ENCODE measurements at regions not wholly inside any gene's neighbourhood (a gene's known extent, or its start where the extent isn't known, plus 50 kb on each side); places are given as distances from the start of the nearest gene placed in this dataset.

- no peak for DNase-seq (ENCODE audit: low read depth)
- TF ChIP-seq, protein P1, sequence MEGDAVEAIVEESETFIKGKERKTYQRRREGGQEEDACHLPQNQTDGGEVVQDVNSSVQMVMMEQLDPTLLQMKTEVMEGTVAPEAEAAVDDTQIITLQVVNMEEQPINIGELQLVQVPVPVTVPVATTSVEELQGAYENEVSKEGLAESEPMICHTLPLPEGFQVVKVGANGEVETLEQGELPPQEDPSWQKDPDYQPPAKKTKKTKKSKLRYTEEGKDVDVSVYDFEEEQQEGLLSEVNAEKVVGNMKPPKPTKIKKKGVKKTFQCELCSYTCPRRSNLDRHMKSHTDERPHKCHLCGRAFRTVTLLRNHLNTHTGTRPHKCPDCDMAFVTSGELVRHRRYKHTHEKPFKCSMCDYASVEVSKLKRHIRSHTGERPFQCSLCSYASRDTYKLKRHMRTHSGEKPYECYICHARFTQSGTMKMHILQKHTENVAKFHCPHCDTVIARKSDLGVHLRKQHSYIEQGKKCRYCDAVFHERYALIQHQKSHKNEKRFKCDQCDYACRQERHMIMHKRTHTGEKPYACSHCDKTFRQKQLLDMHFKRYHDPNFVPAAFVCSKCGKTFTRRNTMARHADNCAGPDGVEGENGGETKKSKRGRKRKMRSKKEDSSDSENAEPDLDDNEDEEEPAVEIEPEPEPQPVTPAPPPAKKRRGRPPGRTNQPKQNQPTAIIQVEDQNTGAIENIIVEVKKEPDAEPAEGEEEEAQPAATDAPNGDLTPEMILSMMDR (conservative IDR thresholded peaks at IDR 0.05; ENCODE audit: low read depth, low read length) = no peak
- H3K4me3 ChIP-seq (ENCODE audit: low read length) = no peak overlapping the region
Observed at GRCh38 chr16:80051040-80051439, 450.5 kb upstream of the MAF start.

GRCh38 chr16:80048250-80048649 is 447.7 kb upstream of the MAF start:
- no peak for DNase-seq (ENCODE audit: low read depth)
- TF ChIP-seq, protein P1 (conservative IDR thresholded peaks at IDR 0.05; ENCODE audit: low read depth, low read length) = no peak
- H3K4me3 ChIP-seq (ENCODE audit: low read length) = no peak overlapping the region

DNA sequence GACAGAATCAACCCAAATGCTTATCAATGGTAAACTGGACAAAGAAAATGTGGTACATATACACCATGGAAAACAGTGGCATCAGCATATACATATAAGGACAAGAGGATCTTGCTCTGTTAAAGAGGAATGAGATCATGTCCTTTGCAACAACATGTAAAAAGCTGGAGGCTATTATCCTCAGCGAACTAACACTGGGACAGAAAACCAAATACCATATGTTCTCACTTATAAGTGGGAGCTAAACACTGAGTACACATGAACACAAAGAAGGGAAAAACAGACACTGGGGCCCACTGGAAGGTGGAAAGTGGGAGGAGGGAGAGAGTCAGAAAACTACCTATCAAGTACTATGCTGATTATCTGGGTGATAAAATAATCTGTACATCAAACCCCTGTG is 447.3 kb upstream of the MAF start:
- DNase-seq (ENCODE audit: low read depth) = no peak
- TF ChIP-seq, protein P1 (conservative IDR thresholded peaks at IDR 0.05; ENCODE audit: low read depth, low read length) = no peak
- H3K4me3 ChIP-seq (ENCODE audit: low read length) = no peak overlapping the region

DNA sequence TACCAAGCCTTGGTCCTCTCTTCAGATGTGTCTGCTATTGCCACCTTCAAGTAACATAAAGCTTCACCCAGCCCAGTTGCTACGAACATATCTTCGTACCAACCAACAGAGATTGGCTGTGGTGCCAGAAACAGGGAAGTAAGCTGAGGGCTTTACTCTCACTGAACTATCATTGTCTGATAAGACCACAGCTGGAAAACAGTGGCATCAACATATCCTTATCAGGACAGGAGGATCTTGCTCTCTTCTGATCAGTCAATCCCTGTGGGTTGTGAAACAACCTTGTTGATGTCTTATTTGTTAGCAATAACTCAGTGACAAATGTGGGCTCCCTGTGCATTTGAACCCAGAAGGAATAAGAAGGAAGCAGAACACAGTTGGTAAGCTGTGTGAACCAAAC is 446.3 kb upstream of the MAF start:
- H3K4me3 ChIP-seq (ENCODE audit: low read length) = no peak overlapping the region
- DNase-seq (ENCODE audit: low read depth) = no peak
- TF ChIP-seq, protein P1 (conservative IDR thresholded peaks at IDR 0.05; ENCODE audit: low read depth, low read length) = no peak

GRCh38 chr16:80046261-80046660 is 445.7 kb upstream of the MAF start:
- no peak overlapping the region for H3K4me3 ChIP-seq (ENCODE audit: low read length)
- DNase-seq (ENCODE audit: low read depth) = no peak
- TF ChIP-seq, protein P1 (conservative IDR thresholded peaks at IDR 0.05; ENCODE audit: low read depth, low read length) = no peak

DNA sequence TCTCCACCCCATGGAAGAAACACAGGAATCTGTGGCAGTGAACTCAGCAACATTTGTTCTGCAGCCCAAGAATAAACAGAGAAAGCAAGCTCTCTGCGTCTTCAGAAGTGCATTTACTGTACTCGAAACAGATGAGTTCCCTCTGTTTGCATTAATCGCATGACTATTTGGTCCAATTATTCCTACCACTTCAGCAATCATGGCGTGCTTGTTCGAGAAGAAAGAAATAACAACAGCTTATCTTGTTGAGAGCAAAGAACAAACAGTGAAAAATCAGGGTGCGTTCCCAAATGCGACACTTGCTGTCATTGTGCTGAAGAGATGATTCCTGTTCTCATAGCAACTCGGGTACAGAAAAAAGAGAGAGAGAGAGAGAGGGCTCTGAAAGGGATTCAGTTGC is 445.3 kb upstream of the MAF start:
- TF ChIP-seq, protein P1 (conservative IDR thresholded peaks at IDR 0.05; ENCODE audit: low read depth, low read length) = no peak
- no peak overlapping the region for H3K4me3 ChIP-seq (ENCODE audit: low read length)
- no peak for DNase-seq (ENCODE audit: low read depth)

DNA sequence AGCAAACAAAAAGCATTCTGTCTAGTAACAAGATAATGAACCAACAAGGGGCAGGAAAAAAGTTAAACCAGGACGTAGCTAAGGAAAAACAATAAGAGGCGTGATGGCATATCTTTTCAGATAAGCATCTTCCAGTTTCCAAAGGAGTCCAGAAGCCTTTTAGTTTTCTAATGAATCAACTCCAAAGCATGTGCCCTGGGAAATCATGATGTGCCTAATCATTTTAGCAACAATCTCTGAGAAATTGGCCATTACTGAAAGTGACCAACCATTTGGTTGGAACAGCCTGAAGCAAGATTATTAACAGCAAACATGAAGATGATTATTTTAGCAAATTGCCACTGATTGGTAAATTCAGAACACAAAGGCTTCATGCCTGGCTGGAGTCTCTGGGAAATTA is 440.9 kb upstream of the MAF start:
- no peak overlapping the region for H3K4me3 ChIP-seq (ENCODE audit: low read length)
- TF ChIP-seq, protein P1 (conservative IDR thresholded peaks at IDR 0.05; ENCODE audit: low read depth, low read length) = no peak
- no peak for DNase-seq (ENCODE audit: low read depth)

All from retinal pigment epithelial cell (primary cell).